Stomach (tissue), 8 donors: ENCODE measurements at regions not wholly inside any gene's neighbourhood (a gene's known extent, or its start where the extent isn't known, plus 50 kb on each side); places are given as distances from the start of the nearest gene placed in this dataset.

Experiments used
- DNase-seq, 2 donors: peaks; one replicate each; pipeline versions ENCODE4 v3.0.0 to v3.0.0-alpha.2; 2013 to 2019
- H3K27ac ChIP-seq, 5 donors: fragments of 200-600 bp in 4 of 5; sonication (generic) in 4 of 5; one replicate each; pipeline ENCODE4 v1.5.1; 2013 to 2019; ENCODE audit warnings: mild to moderate bottlenecking in 1 of 5, moderate library complexity in 1 of 5
- H3K27me3 ChIP-seq, 3 donors: fragments of 200-600 bp; sonication (generic); one replicate each; pipeline ENCODE4 v1.5.1; 2017 to 2019; ENCODE audit warnings: mixed run types in 1 of 3
- H3K36me3 ChIP-seq, 4 donors: fragments of 200-600 bp; sonication (generic); 1 replicate in 3 of 4; 2 replicates in 1 of 4; pipeline ENCODE4 v1.5.1; 2016 to 2019
- H3K4me1 ChIP-seq, 4 donors: fragments of 200-600 bp; sonication (generic); one replicate each; pipeline ENCODE4 v1.5.1; 2016 to 2019
- H3K4me3 ChIP-seq, 4 donors: fragments of 200-600 bp; sonication (generic) in 3 of 4; one replicate each; pipeline ENCODE4 v1.5.1; 2016 to 2019; ENCODE audit warnings: mild to moderate bottlenecking in 1 of 4
- H3K9me3 ChIP-seq, 4 donors: fragments of 200-600 bp; sonication (generic); one replicate each; pipeline ENCODE4 v1.5.1; 2016 to 2019
- CTCF ChIP-seq, 7 experiments: fragments of 450-650 bp in 4 of 7; fragments of 200-600 bp in 3 of 7; sonication (generic) in 3 of 7; IDR thresholded peaks; one replicate each; pipeline ENCODE4 v1.5.1; 2016 to 2019; ENCODE audit warnings: antibody characterized with exemption in 7 of 7, control low read depth in 2 of 7, mild to moderate bottlenecking in 1 of 7
- EP300 ChIP-seq: sonication (generic); formaldehyde crosslinking; IDR thresholded peaks from one replicate; pipeline ENCODE4 v1.6.1; 2017; ENCODE audit warnings: antibody characterized with exemption
- POLR2A ChIP-seq, 4 donors: fragments of 450-650 bp; IDR thresholded peaks; one replicate each; pipeline ENCODE4 v1.6.1; 2016; ENCODE audit warnings: antibody characterized with exemption in 4 of 4, control low read depth in 2 of 4, mild to moderate bottlenecking in 1 of 4, moderate library complexity in 1 of 4
- POLR2AphosphoS5 ChIP-seq, 3 donors: sonication (generic); formaldehyde crosslinking; IDR thresholded peaks; one replicate each; pipeline ENCODE4 v1.6.1; 2016; ENCODE audit warnings: antibody characterized with exemption in 3 of 3
- WGBS, 5 donors: extraction: QIAGEN DNeasy Blood & Tissue Kit in 3 of 5; methylation state at CpG; one replicate each; pipeline versions ENCODE4 v1.1.5 to v1.1.7; 2013 to 2018; 5-methylcytosine and 5-hydroxymethylcytosine counted together
- intact Hi-C: fragments of 100-400 bp; cut with DNase I; formaldehyde crosslinking; loops from one replicate; pipeline ENCODE4 v1.15.1; 2023; ENCODE audit warnings: low total_unique reads
- donor health status: healthy with polysubstance abuse.
- donor health status: Bipolar disorder and iron deficiency.
- donor health status: healthy.

GRCh38 chr15:39078026-39078425 is 502.9 kb upstream of the THBS1 start:
- no peaks in the 10 kb centered on the region for H3K9me3 ChIP-seq
- H3K4me1 ChIP-seq = peaks cover 0 to 4% (median 0%) of the 10 kb centered on the region in 4 donors
- intact Hi-C loops = no loop called here
- no peak for DNase-seq
- no peak for TF ChIP-seq CTCF (IDR thresholded peaks at IDR 0.05)
- no peak for TF ChIP-seq EP300
- TF ChIP-seq POLR2AphosphoS5 (IDR thresholded peaks at IDR 0.05) = no peak
- TF ChIP-seq POLR2A (IDR thresholded peaks at IDR 0.05) = no peak
- no peaks in the 10 kb centered on the region for H3K36me3 ChIP-seq
- no peaks in the 10 kb centered on the region for H3K27me3 ChIP-seq
- H3K4me3 ChIP-seq = no peak overlapping the region
- WGBS, 5 donors = 96 to 98% (median 97%) methylated on average over 3 of the region's 3 CpGs
- H3K27ac ChIP-seq = no peak overlapping the region

DNA sequence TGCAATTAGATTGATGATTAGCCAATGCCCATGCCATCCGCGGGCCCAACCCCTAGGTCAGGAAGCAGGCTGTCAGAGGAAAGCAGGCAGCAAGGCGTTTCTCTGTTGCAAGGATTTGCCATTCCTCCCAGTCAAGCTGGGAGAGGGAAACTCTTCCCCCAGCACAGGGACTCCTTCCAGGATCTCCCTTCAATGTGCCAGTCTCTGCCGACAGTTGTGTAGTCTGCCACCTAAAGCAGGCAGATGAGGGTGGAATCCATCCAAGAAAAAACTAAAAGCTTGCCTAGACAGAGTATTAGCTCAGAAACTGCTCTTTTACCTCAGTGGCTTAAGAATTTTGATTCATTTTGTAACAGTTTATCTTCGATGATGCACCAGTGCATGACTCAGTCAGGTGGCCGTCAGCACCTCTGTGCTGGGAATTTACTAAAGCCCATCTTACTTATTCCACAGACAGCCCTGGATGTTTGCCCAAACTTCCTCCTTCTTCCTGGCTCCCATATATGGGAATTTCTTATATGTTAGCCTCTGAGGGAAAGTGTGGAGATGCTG is 501.5 kb upstream of the THBS1 start:
- no peak overlapping the region for H3K27ac ChIP-seq
- no peak overlapping the region for H3K4me3 ChIP-seq
- H3K27me3 ChIP-seq = no peaks in the 10 kb centered on the region
- intact Hi-C loops = no loop called here
- no peaks in the 10 kb centered on the region for H3K36me3 ChIP-seq
- peaks cover 0 to 8% (median 0%) of the 10 kb centered on the region in 4 donors for H3K4me1 ChIP-seq
- TF ChIP-seq POLR2AphosphoS5 (IDR thresholded peaks at IDR 0.05) (no peak), CTCF (IDR thresholded peaks at IDR 0.05) (no peak), EP300 (no peak)
- WGBS, 5 donors = 65 to 79% (median 73%) methylated on average over 6 of the region's 6 CpGs
- no peaks in the 10 kb centered on the region for H3K9me3 ChIP-seq
- peak in 1 of 2 donors; percentile 51 for DNase-seq

- WGBS, 5 donors = 76 to 88% (median 87%) methylated on average over 2 of the region's 2 CpGs
- Histone ChIP-seq H3K4me1 (peaks cover 0 to 9% (median 4%) of the 10 kb centered on the region in 4 donors), H3K27ac (peak overlapping the region in 1 of 5 donors; percentile 70), H3K27me3 (no peaks in the 10 kb centered on the region), H3K36me3 (no peaks in the 10 kb centered on the region), H3K9me3 (no peaks in the 10 kb centered on the region), H3K4me3 (no peak overlapping the region)
- DNase-seq = no peak
- TF ChIP-seq POLR2AphosphoS5 (IDR thresholded peaks at IDR 0.05) (no peak), POLR2A (IDR thresholded peaks at IDR 0.05) (no peak), EP300 (no peak), CTCF (IDR thresholded peaks at IDR 0.05) (no peak)
- intact Hi-C loops = no loop called here
Measured at GRCh38 chr15:39083213-39083612, 497.7 kb upstream of the THBS1 start.

DNA sequence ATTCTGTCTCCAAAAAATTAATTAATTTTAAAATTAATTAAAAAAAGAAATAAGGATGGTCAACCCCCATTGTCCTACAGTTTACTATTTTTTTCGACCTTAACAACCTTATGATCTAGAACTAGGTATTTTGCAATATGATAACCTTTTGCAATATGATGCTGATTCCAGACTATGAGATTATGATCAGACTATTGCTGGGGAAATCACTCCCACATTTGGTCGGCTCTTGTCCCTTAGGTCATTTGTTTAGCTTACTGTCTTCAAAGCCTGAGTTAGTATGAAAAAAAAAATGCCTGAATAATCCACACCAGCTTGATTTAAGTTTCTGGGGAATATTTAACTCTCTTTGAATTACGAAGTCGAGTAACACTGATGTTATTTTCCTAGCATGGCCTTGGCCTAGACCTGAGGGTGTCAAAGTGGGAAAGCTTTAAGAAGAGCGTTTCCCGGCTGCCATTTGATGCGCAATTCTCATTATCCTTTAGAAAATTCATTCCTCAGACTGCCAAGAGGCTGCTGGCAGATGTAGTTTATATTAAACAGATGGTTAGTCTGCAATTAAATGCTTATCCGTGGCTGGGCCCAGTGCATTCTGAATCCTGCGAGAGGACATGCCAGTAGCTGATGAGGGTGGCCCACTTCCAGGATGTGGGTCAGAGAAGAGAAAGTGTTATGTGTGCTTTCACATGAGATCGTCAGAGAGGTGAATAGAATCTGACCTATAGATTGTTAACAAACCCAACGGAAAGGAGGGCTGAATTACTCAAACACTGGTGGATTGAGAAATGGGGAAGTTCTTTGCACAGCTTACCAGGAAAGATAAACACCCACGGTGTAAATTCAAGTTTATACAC is 496.0 kb upstream of the THBS1 start:
- Histone ChIP-seq H3K27me3 (no peaks in the 10 kb centered on the region), H3K4me3 (no peak overlapping the region), H3K4me1 (peaks cover 0 to 9% (median 4%) of the 10 kb centered on the region in 4 donors), H3K27ac (peak overlapping the region in 4 of 5 donors; percentile 9 to 75 (median 58)), H3K9me3 (no peaks in the 10 kb centered on the region), H3K36me3 (no peaks in the 10 kb centered on the region)
- peak in 1 of 2 donors; percentile 79 for DNase-seq
- intact Hi-C loops = no loop called here
- 48 to 61% (median 54%) methylated on average over 12 of the region's 12 CpGs for WGBS, 5 donors
- TF ChIP-seq POLR2AphosphoS5 (IDR thresholded peaks at IDR 0.05) (peak in 2 of 3 donors; percentile 15 to 44), CTCF (IDR thresholded peaks at IDR 0.05) (no peak)
